Lower lobe of right lung (tissue), 2 donors: ENCODE measurements at regions not wholly inside any gene's neighbourhood (a gene's known extent, or its start where the extent isn't known, plus 50 kb on each side); places are given as distances from the start of the nearest gene placed in this dataset.
"Not testable (repeated sequence)": the region's sequence is repeated elsewhere in the genome, so short reads cannot be mapped to it uniquely, and the experiment has no call there.

ENCODE experiments used
- ATAC-seq, 2 donors: fragments of 200-7000 bp; cut with Tn5 transposase; one replicate each; pipeline ENCODE4 v1.9.1; 2020 to 2022; ENCODE audit warnings: mild to moderate bottlenecking in 2 of 2, moderate library complexity in 2 of 2
- DNase-seq: peaks from one replicate; pipeline ENCODE4 v3.0.0-alpha.2; 2020
- H3K27ac ChIP-seq: fragments of 200-600 bp; one replicate; pipeline ENCODE4 v1.8.0; 2022
- H3K27me3 ChIP-seq: fragments of 200-600 bp; one replicate; pipeline ENCODE4 v1.8.0; 2022; ENCODE audit warnings: low read depth
- H3K36me3 ChIP-seq: fragments of 200-600 bp; one replicate; pipeline ENCODE4 v1.8.0; 2022; ENCODE audit warnings: mild to moderate bottlenecking
- H3K4me1 ChIP-seq: fragments of 200-600 bp; one replicate; pipeline ENCODE4 v1.8.0; 2022
- H3K4me3 ChIP-seq: fragments of 200-600 bp; one replicate; pipeline ENCODE4 v1.8.0; 2022; ENCODE audit warnings: mild to moderate bottlenecking
- H3K9me3 ChIP-seq: fragments of 200-600 bp; one replicate; pipeline ENCODE4 v1.8.0; 2022
- intact Hi-C: fragments of 100-400 bp; cut with DNase I; formaldehyde crosslinking; loops from one replicate; pipeline ENCODE4 v1.11.0; 2022
- TF ChIP-seq, protein P1 (sequence below): fragments of 200-600 bp; IDR thresholded peaks from one replicate; pipeline ENCODE4 v1.8.0; 2022; ENCODE audit warnings: antibody characterized with exemption, mild to moderate bottlenecking
- donor health status: DM: no; HTN: yes; CAD: no; lungs with severe emphysema.

GRCh38 chrX:107325467-107325866 is 119.1 kb downstream of the DNAAF6 start:
- Histone ChIP-seq H3K27ac (no peak overlapping the region), H3K36me3 (no peaks in the 10 kb centered on the region), H3K27me3 (no peaks in the 10 kb centered on the region), H3K4me1 (no peaks in the 10 kb centered on the region), H3K4me3 (no peak overlapping the region), H3K9me3 (no peaks in the 10 kb centered on the region)
- intact Hi-C loops: no loop called here
- no peak for DNase-seq
- TF ChIP-seq, protein P1, sequence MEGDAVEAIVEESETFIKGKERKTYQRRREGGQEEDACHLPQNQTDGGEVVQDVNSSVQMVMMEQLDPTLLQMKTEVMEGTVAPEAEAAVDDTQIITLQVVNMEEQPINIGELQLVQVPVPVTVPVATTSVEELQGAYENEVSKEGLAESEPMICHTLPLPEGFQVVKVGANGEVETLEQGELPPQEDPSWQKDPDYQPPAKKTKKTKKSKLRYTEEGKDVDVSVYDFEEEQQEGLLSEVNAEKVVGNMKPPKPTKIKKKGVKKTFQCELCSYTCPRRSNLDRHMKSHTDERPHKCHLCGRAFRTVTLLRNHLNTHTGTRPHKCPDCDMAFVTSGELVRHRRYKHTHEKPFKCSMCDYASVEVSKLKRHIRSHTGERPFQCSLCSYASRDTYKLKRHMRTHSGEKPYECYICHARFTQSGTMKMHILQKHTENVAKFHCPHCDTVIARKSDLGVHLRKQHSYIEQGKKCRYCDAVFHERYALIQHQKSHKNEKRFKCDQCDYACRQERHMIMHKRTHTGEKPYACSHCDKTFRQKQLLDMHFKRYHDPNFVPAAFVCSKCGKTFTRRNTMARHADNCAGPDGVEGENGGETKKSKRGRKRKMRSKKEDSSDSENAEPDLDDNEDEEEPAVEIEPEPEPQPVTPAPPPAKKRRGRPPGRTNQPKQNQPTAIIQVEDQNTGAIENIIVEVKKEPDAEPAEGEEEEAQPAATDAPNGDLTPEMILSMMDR: no peak
- ATAC-seq: no peak

DNA sequence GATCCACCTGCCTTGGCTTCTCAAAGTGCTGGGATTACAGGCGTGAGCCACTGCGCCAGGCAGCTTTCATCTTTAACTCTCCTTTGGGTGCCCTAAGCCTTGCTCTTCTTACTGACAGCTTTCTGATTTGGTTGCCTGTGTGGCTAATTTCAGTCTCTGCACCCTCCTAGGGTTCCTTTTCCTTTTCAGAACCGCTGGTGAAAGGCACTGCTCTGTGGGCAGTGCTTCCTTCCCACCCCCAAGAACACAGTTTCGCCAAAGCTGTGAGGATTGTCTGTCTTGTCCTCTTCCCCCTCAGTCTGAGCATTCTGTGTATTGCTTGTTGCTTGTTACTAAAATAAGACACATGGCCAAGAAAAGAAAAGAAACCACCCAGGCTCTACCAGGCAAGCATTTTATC is 101.4 kb upstream of the FRMPD3 start:
- no peak for DNase-seq
- Histone ChIP-seq H3K27me3 (no peaks in the 10 kb centered on the region), H3K36me3 (no peaks in the 10 kb centered on the region), H3K27ac (no peak overlapping the region), H3K9me3 (no peaks in the 10 kb centered on the region), H3K4me3 (no peak overlapping the region), H3K4me1 (no peaks in the 10 kb centered on the region)
- intact Hi-C loops: no loop called here
- no peak for ATAC-seq
- TF ChIP-seq, protein P1: no peak

GRCh38 chrX:107348990-107349389 is 100.5 kb upstream of the FRMPD3 start:
- intact Hi-C loops: no loop called here
- H3K4me1 ChIP-seq: no peaks in the 10 kb centered on the region
- no peak overlapping the region for H3K27ac ChIP-seq
- no peak for DNase-seq
- TF ChIP-seq, protein P1: no peak
- no peak overlapping the region for H3K4me3 ChIP-seq
- no peaks in the 10 kb centered on the region for H3K9me3 ChIP-seq
- no peak for ATAC-seq
- H3K36me3 ChIP-seq: no peaks in the 10 kb centered on the region
- H3K27me3 ChIP-seq: no peaks in the 10 kb centered on the region

- ATAC-seq (no peak), DNase-seq (no peak)
- no peaks in the 10 kb centered on the region for H3K9me3 ChIP-seq
- H3K27me3 ChIP-seq: no peaks in the 10 kb centered on the region
- intact Hi-C loops: no loop called here
- TF ChIP-seq, protein P1: no peak
- H3K4me1 ChIP-seq: no peaks in the 10 kb centered on the region
- H3K4me3 ChIP-seq: no peak overlapping the region
- no peak overlapping the region for H3K27ac ChIP-seq
- no peaks in the 10 kb centered on the region for H3K36me3 ChIP-seq
Observed at GRCh38 chrX:107355533-107355932, 93.9 kb upstream of the FRMPD3 start.

- H3K4me3 ChIP-seq: no peak overlapping the region
- TF ChIP-seq, protein P1: no peak
- H3K4me1 ChIP-seq: no peaks in the 10 kb centered on the region
- ATAC-seq (no peak), DNase-seq (no peak)
- no peaks in the 10 kb centered on the region for H3K27me3 ChIP-seq
- H3K27ac ChIP-seq: no peak overlapping the region
- no peaks in the 10 kb centered on the region for H3K36me3 ChIP-seq
- H3K9me3 ChIP-seq: no peaks in the 10 kb centered on the region
- intact Hi-C loops: no loop called here
Observed at GRCh38 chrX:107360788-107361360, 88.6 kb upstream of the FRMPD3 start.

DNA sequence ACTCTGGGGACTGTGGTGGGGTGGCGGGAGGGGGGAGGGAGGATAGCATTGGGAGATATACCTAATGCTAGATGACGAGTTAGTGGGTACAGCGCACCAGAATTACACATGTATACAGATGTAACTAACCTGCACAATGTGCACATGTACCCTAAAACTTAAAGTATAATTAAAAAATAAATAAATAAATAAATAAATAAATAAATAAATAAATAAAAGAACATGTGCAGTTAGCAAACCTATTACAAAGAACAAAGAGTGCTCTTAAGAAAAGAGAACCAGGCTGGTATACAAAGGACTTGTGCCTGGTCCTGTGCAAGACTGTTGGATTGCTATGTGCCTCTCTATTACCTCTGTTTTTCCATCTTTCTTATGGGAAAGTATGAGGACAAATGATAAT is 79.3 kb upstream of the FRMPD3 start:
- H3K4me1 ChIP-seq, H3K9me3 ChIP-seq, ATAC-seq, DNase-seq, H3K4me3 ChIP-seq, H3K27ac ChIP-seq, H3K27me3 ChIP-seq, intact Hi-C loops, H3K36me3 ChIP-seq: not testable (repeated sequence)
